Keratinocyte (primary cell): ENCODE measurements at regions not wholly inside any gene's neighbourhood (a gene's known extent, or its start where the extent isn't known, plus 50 kb on each side); places are given as distances from the start of the nearest gene placed in this dataset.

Experiments
- EZH2 ChIP-seq: IDR thresholded peaks from one replicate; pipeline ENCODE4 v1.6.1; 2012; ENCODE audit warnings: inconsistent platforms, mild to moderate bottlenecking, low read length, moderate library complexity
- TF ChIP-seq, protein P1 (sequence below), 3 experiments: IDR thresholded peaks in 1 of 3; conservative IDR thresholded peaks in 1 of 3; optimal IDR thresholded peaks in 1 of 3; 2 replicates in 2 of 3; 3 replicates in 1 of 3; pipeline versions ENCODE3 to v1.5.1; 2011; ENCODE audit warnings: low read length in 3 of 3, mild to moderate bottlenecking in 3 of 3, moderate library complexity in 2 of 3, control low read depth in 1 of 3, inconsistent platforms in 1 of 3; ENCODE audit not compliant: insufficient read depth in 2 of 3; ENCODE audit errors: extremely low read depth in 1 of 3

DNA sequence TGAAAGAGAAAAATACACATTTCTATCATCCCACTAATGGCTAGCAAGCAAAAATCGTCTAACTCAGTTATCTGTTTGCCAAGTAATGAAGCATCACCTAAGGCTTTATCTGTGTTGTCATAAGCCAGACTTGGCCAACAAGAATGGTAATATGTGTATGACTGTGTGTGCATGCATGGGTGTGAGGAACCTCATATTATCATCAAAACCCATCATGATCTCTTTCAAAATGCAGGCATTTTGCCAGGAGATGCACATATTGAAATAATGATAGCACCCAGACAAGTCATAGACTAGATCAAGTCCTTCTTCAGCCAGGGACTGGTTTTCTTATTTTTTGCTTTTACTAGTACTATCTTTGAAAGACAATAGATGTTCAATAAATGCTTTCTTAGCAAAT is 172.5 kb upstream of the FMR1 start:
- TF ChIP-seq, protein P1, sequence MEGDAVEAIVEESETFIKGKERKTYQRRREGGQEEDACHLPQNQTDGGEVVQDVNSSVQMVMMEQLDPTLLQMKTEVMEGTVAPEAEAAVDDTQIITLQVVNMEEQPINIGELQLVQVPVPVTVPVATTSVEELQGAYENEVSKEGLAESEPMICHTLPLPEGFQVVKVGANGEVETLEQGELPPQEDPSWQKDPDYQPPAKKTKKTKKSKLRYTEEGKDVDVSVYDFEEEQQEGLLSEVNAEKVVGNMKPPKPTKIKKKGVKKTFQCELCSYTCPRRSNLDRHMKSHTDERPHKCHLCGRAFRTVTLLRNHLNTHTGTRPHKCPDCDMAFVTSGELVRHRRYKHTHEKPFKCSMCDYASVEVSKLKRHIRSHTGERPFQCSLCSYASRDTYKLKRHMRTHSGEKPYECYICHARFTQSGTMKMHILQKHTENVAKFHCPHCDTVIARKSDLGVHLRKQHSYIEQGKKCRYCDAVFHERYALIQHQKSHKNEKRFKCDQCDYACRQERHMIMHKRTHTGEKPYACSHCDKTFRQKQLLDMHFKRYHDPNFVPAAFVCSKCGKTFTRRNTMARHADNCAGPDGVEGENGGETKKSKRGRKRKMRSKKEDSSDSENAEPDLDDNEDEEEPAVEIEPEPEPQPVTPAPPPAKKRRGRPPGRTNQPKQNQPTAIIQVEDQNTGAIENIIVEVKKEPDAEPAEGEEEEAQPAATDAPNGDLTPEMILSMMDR (optimal IDR thresholded peaks at IDR 0.05 in 1 of 3, IDR thresholded peaks at IDR 0.05 in 1 of 3, conservative IDR thresholded peaks at IDR 0.05 in 1 of 3; ENCODE audit: extremely low read depth in 1 of 3, insufficient read depth in 2 of 3, low read length in 3 of 3): no peak
- TF ChIP-seq EZH2: no peak
